Astrocyte (in vitro differentiated cells and primary cell): ENCODE measurements at regions not wholly inside any gene's neighbourhood (a gene's known extent, or its start where the extent isn't known, plus 50 kb on each side); places are given as distances from the start of the nearest gene placed in this dataset.

Experiments used
- DNase-seq: peaks from one replicate; pipeline ENCODE4 v3.0.0-alpha.2; 2010; ENCODE audit warnings: low read depth
- FAIRE-seq: peaks from 2 replicates; lab custom pipeline; 2011; peaks lifted over from hg19 to GRCh38; lab: Jason Lieb, UNC
- H2AFZ ChIP-seq: 2 replicates; pipeline ENCODE4 v1.6.0; 2012; ENCODE audit warnings: low read depth, low read length, inconsistent platforms
- H3K27ac ChIP-seq: 2 replicates; pipeline ENCODE4 v1.5.1; 2011; ENCODE audit warnings: low read depth, low read length, inconsistent platforms
- H3K27me3 ChIP-seq: 2 replicates; pipeline ENCODE4 v1.6.0; 2011; ENCODE audit warnings: low read length, inconsistent platforms; ENCODE audit not compliant: insufficient read depth
- H3K36me3 ChIP-seq: 2 replicates; pipeline ENCODE4 v1.5.1; 2011; ENCODE audit warnings: low read length, inconsistent platforms; ENCODE audit not compliant: insufficient read depth
- H3K4me1 ChIP-seq: 2 replicates; pipeline ENCODE4 v1.5.1; 2011; ENCODE audit warnings: low read length, inconsistent platforms; ENCODE audit not compliant: insufficient read depth
- H3K4me2 ChIP-seq: 2 replicates; pipeline ENCODE4 v1.6.0; 2012; ENCODE audit warnings: low read length, inconsistent platforms
- H3K4me3 ChIP-seq: 2 replicates; pipeline ENCODE4 v1.5.1; 2011; ENCODE audit warnings: low read depth, mild to moderate bottlenecking, low read length, inconsistent platforms; ENCODE audit not compliant: insufficient read depth
- H3K79me2 ChIP-seq: 2 replicates; pipeline ENCODE4 v1.6.0; 2012; ENCODE audit warnings: mild to moderate bottlenecking, low read length, inconsistent platforms; ENCODE audit not compliant: insufficient read depth
- H3K9ac ChIP-seq: 2 replicates; pipeline ENCODE4 v1.6.0; 2012; ENCODE audit warnings: mild to moderate bottlenecking, low read length, inconsistent platforms
- H3K9me3 ChIP-seq: 2 replicates; pipeline ENCODE4 v1.5.1; 2012; ENCODE audit warnings: low read depth, mild to moderate bottlenecking, low read length, inconsistent platforms; ENCODE audit not compliant: insufficient read depth
- H4K20me1 ChIP-seq: 2 replicates; pipeline ENCODE4 v1.6.0; 2012; ENCODE audit warnings: low read length, inconsistent platforms; ENCODE audit not compliant: insufficient read depth
- H3K27ac Mint-ChIP-seq: one replicate; pipeline ENCODE4 v1.8.0; 2021; ENCODE audit warnings: mild to moderate bottlenecking, mixed read lengths; ENCODE audit not compliant: unreplicated experiment
- H3K27me3 Mint-ChIP-seq: one replicate; pipeline ENCODE4 v1.8.0; 2021; ENCODE audit warnings: low read depth, mixed read lengths; ENCODE audit not compliant: unreplicated experiment
- H3K36me3 Mint-ChIP-seq: one replicate; pipeline ENCODE4 v1.8.0; 2021; ENCODE audit warnings: low read depth, mixed read lengths; ENCODE audit not compliant: unreplicated experiment
- H3K4me1 Mint-ChIP-seq: one replicate; pipeline ENCODE4 v1.8.0; 2021; ENCODE audit warnings: low read depth, mixed read lengths; ENCODE audit not compliant: unreplicated experiment
- H3K4me3 Mint-ChIP-seq: one replicate; pipeline ENCODE4 v1.8.0; 2021; ENCODE audit warnings: mild to moderate bottlenecking, moderate library complexity, mixed read lengths; ENCODE audit not compliant: unreplicated experiment
- H3K9me3 Mint-ChIP-seq: one replicate; pipeline ENCODE4 v1.8.0; 2021; ENCODE audit warnings: mild to moderate bottlenecking, mixed read lengths; ENCODE audit not compliant: unreplicated experiment
- CTCF ChIP-seq: IDR thresholded peaks from 2 replicates; pipeline ENCODE4 v1.5.1; 2011; ENCODE audit warnings: low read depth, mild to moderate bottlenecking, inconsistent platforms, low read length, moderate library complexity; ENCODE audit not compliant: insufficient read depth
- EZH2 ChIP-seq: IDR thresholded peaks from 2 replicates; pipeline ENCODE4 v1.6.1; 2012; ENCODE audit warnings: mild to moderate bottlenecking, low read length, inconsistent platforms; ENCODE audit not compliant: insufficient read depth

GRCh38 chrX:30939928-30940327 lies 50.9 kb upstream of the TAB3 start:
- H3K36me3 Mint-ChIP-seq = no peaks in the 10 kb centered on the region
- Histone ChIP-seq H3K27me3 (no peaks in the 10 kb centered on the region), H3K79me2 (no peaks in the 10 kb centered on the region)

More at GRCh38 chrX:30939928-30940327, 50.9 kb upstream of the TAB3 start:
- no peak overlapping the region for H3K9ac ChIP-seq
- no peak for TF ChIP-seq CTCF
- no peak for TF ChIP-seq EZH2
- no peak for FAIRE-seq
- no peak overlapping the region for H3K27ac Mint-ChIP-seq
- peaks cover 2% of the 10 kb centered on the region for H3K27me3 Mint-ChIP-seq
- H4K20me1 ChIP-seq = no peaks in the 10 kb centered on the region
- no peaks in the 10 kb centered on the region for H3K4me1 ChIP-seq
- H3K4me3 ChIP-seq = no peak overlapping the region
- no peaks in the 10 kb centered on the region for H3K36me3 ChIP-seq
- H3K9me3 ChIP-seq = no peaks in the 10 kb centered on the region
- no peaks in the 10 kb centered on the region for H3K9me3 Mint-ChIP-seq
- peaks cover 2% of the 10 kb centered on the region for H3K4me1 Mint-ChIP-seq
- H3K27ac ChIP-seq = no peak overlapping the region
- no peak for DNase-seq
- no peak overlapping the region for H3K4me3 Mint-ChIP-seq
- no peak overlapping the region for H2AFZ ChIP-seq
- H3K4me2 ChIP-seq = no peak overlapping the region
